ENCODE measurements at regions not wholly inside any gene's neighbourhood (a gene's known extent, or its start where the extent isn't known, plus 50 kb on each side); places are given as distances from the start of the nearest gene placed in this dataset.
"Not testable (repeated sequence)": the region's sequence is repeated elsewhere in the genome, so short reads cannot be mapped to it uniquely, and the experiment has no call there.

GRCh38 chr7:101712652-101713051 is 83.6 kb upstream of the MYL10 start:
- FAIRE-seq, result no peak

GRCh38 chr7:101714097-101714496 is 85.0 kb upstream of the MYL10 start:
- FAIRE-seq, result no peak

DNA sequence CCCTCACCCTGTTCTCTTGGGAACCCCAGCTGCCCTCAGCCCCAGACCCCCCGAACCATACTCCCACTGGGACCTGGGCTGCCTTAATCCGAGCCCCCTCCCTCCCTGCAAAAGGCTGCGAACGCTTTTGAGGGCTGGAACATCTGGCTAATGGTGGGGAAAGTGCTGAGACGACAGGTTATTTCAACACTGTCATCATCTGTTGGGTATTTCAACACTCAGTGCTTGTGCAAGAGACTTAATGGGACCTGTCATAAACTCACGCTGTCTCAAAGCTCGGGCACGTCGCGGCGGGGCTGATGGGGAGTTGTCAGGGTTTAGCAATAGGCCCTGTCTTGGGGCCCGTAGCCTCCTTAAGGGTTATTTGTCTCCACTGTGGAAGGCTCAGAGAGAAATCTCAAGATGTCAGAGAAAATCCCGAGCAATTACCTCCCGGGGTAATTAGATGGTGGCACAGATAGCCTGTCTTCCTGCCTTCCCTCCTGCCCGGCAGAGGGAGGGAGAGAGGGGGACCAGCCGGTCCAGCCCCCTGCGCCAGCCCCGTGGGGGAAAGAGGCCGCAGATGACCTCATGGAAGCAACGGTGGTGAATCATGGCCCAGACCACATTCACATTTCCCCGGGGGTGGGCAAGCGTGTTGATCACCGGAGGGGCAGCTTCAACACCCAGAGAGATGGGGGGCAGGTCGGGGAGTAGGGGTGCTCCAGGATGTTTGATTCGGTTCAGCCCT is 88.7 kb upstream of the MYL10 start:
- FAIRE-seq, result no peak

GRCh38 chr7:101718363-101719122 is 89.4 kb upstream of the MYL10 start:
- no peak for FAIRE-seq

- no peak for FAIRE-seq
Measured at GRCh38 chr7:101719123-101719470, 90.0 kb upstream of the MYL10 start.

DNA sequence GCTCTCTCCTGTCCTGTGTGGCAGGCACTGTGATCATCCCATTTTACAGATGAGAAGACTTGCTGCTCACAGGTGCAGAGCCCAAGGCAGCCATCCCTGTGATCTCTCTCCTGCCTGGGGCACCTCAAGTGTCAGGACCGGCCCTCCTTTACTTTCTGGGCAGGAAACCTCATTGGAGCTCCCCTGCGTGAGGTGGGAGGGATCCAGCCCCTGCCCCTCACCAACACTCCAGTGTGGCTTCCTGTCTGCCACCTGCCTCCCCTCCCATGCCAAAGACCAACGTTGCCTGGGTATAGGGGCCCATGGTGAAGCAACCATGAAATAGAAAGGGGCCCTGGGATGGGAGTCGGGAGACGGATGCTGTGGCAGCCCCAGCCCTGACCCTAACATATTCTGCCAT is 91.2 kb upstream of the MYL10 start:
- FAIRE-seq, result no peak

GRCh38 chr7:101722247-101722646 is 93.2 kb upstream of the MYL10 start:
- no peak for FAIRE-seq

DNA sequence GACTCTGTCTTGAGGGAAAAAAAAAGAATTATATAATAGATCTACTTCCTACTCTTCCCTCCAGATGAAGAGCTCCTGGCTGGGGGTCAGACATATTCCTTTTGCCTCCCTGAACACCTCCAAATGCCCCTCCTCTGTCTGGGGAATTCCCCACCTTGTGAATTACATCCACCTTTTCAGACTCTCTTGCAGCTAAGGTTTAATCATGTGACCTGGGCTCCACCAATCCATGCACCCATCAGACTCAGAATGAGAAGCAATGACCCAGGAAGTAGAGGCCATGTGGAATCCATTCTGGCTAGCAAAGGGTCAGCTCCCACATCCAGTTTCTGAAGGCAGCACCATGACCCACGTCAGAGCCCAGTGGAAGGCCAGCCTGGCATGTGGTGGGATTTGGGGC is 93.6 kb upstream of the CUX1 start:
- FAIRE-seq, result no peak

- FAIRE-seq, result no peak
Measured at GRCh38 chr7:101724957-101725356, 92.5 kb upstream of the CUX1 start.

DNA sequence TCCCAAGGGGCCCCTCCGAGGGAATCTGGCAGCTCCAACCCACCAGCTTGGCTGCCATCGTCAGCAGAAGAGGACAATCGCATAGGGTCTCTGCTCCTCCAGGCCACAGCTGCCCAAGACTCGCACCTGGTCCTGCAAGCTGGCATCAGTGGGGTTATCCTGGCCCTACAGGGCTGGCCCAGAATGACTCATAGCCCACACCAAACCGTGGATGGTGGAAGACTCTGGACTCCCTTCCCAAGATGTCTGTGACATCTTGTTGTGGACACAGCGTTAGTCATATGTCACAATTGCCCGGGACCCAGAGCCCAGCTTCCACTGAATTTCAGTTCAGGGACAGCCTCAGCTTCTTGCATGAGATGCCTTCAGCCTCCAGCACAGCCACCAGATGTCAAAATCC is 91.5 kb upstream of the CUX1 start:
- FAIRE-seq, result no peak

DNA sequence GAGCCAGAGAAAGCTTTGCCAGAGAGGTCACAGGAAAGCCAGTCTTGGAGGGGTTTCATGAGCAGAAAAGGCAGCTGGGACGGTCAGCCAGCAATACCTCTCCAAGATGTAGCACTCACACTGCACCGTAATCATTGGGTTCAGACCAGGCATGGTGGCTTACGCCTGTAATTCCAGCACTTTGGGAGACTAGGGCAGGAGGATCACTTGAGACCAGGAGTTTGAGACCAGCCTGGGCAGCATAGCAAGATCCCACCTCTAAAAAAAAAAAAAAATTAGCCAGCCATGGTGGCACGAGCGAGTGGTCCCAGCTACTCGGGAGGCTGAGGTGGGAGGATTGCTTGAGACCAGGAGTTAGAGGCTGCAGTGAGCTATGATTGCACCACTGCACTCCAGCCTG is 90.2 kb upstream of the CUX1 start:
- no peak for FAIRE-seq

- no peak for FAIRE-seq
Measured at GRCh38 chr7:101728128-101728527, 89.3 kb upstream of the CUX1 start.

- not testable (repeated sequence) for FAIRE-seq
Measured at GRCh38 chr7:101728873-101729240, 88.6 kb upstream of the CUX1 start.

DNA sequence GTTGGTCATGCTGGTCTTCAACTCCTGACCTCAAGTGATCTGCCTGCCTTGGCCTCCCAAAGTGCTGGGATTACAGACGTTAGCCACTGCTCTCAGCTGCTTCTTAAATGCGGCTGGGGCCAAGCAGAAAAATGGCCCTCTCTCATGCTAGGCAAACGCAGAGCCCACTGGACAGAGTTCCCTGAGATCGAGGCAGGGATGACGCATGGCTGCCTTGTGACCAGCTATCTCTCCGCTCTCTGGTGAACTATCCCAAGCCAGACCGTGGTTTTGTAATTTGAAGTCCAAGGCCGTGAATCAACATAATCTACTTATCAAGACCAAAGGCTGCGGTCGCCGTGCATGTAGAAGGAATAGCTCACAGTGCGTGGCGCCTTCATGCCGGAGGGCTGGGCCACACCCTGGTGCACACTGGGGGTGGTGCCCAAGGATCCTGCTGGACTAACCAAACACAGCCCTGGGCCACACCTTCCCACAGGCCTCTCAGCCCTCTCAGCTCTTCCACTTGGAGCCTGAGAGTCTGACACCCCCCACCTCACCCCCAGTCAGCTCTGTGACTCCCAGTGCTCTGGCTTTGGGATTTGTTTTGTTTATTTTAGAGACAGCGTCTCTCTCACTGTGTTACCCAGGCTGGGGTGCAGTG is 88.1 kb upstream of the CUX1 start:
- FAIRE-seq, result no peak

GRCh38 chr7:101731502-101732084 is 85.8 kb upstream of the CUX1 start:
- no peak for FAIRE-seq

DNA sequence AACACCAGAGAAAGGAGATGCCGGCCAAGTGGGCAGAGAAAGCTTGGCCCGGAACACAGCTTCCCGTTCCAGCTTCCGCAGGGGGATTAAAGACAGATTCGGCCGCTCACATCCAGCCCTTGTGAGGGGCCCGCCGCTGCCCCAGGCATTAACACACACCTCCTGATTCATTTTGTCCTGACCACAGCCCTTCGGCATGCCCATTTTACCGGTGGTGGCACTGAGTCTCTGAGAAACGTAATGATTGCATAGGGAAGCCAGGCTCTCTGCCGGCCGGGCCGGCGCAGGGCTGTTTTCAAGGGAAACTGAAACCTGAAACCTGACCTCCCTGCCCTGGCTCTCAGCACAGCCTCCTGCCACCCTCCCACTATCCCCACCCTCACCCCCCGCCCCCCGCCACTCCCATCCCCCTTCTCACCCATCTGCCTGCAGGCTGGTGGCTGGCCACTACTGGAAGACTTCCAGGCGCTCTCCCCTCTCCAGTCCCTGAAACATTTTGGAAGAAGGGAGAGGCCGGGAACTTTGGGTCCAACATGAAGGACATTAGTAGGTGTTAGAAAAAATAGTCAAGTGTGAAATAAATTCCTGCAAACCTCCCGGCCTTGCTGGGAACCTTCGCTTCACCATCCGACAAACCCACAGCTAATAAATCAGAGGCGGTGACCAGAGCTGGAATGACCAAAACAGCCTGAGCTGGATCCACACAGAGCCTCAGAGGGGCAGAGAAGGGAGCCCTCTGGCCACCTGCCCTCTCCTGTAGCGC is 83.5 kb upstream of the CUX1 start:
- no peak for FAIRE-seq

GRCh38 chr7:101736084-101736483 is 81.3 kb upstream of the CUX1 start:
- FAIRE-seq, result no peak

DNA sequence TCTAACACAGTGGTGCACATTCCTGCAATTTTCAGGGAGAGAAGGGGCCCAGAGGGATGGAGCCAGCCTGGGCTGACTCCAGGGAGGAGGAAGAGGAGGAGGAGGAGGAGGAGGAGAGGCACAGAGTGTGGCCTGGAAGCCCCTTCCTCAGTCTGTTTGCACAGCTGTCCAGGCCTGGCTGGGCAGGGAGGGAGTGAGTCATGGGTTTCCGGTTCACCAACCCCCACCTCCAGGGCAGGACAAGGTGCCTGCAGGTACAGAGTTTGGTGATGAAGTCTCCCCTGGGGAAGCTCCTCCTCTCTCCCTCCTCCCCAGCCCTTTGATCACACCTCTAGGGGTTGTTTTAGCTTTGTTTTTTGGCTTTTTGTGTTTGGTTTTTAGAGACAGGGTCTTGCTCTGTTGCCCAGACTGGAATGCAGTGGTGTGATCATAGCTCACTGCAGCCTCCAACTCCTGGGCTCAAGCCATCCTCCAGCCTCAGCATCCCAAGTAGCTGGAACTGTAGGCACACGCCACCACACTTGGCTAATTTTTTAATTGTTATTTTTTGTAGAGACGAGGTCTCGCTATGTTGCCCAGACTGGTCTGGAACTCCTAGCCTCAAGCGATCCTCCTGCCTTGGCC is 77.5 kb upstream of the CUX1 start:
- FAIRE-seq, result no peak

DNA sequence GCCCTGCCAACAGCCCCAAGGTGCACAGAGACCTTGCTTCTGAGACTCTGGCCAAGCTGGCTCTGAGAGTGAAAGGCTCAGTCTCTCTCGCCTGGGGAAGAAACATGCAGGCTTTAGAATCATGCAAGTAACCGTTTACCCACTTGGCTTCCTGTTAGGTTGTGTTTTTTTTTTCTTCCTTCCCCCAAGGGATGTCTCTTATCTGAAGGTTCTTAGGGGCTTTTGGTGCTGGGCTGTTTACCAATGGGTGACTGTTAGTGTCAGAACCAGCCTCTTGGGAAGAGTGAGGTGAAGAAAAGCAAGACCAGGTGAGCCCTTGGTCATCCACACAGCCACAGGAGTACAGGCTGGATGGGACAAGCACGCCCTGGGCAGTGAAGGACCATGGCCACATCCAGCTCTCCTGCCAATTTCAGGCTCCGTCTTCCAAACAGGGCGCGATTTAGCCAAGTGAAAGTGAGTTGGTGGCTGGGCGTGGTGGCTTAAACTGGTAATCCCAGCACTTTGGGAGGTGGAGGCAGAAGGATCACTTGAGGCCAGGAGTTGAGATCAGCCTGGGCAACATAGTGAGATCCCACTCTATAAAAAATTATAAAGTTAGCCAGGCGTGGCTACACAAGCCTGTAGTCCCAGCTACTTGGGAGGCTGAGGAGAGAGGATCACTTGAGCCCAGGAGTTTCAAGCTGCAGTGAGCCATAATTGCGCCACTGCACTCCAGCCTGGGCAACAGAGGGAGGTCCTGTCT is 76.3 kb upstream of the CUX1 start:
- FAIRE-seq, result no peak

- FAIRE-seq, result no peak
Measured at GRCh38 chr7:101743241-101743994, 74.0 kb upstream of the CUX1 start.

- no peak for FAIRE-seq
Measured at GRCh38 chr7:101743995-101744360, 73.4 kb upstream of the CUX1 start.

All from colon (tissue), 2 donors.